Hematopoietic multipotent progenitor cell (in vitro differentiated cells): ENCODE measurements at regions not wholly inside any gene's neighbourhood (a gene's known extent, or its start where the extent isn't known, plus 50 kb on each side); places are given as distances from the start of the nearest gene placed in this dataset.

Experiments
- DNase-seq, 3 donors: peaks; one replicate each; pipeline ENCODE4 v3.0.0-alpha.2; 2011 to 2015; ENCODE audit warnings: low read depth in 2 of 3, low spot score in 2 of 3

DNA sequence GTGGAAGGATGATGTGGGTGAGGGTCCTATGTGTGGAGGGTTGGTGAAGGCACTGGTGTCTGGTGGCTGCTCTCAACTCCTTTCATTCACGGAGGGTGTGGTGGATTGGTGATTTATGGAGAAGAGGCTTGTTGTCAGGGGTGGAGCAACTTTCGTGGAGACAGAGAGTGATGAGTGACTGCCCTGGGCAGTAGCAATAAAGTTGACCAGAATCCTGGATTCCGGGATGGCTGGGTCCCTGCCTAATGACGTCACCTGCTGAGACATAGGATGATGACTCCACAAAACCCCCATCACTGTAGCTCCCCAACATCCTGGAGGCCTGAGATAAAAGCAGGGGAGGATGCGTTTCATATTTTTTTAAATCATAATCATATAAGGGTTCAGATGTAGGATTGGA lies 193.0 kb downstream of the ACKR3 start:
- DNase-seq, result no peak

DNA sequence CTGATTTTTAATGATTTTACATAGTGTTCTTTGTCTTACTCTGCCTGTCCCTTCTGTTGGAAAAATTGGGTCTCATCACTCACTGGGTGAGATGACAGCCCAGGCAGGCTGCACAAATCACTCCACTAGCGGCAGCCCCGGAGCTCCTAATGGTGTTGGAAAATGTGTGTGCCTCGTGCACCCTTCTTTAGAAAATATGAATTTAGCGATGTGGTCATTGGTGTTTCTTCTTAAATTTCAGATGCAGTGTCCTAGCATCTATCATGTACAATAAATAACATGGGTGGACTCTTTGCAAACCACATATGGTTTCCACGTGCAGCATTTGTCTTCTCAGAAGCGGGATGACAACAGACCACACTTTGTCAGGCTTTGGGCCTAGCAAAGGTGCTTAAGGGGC lies 194.2 kb downstream of the ACKR3 start:
- no peak for DNase-seq

DNA sequence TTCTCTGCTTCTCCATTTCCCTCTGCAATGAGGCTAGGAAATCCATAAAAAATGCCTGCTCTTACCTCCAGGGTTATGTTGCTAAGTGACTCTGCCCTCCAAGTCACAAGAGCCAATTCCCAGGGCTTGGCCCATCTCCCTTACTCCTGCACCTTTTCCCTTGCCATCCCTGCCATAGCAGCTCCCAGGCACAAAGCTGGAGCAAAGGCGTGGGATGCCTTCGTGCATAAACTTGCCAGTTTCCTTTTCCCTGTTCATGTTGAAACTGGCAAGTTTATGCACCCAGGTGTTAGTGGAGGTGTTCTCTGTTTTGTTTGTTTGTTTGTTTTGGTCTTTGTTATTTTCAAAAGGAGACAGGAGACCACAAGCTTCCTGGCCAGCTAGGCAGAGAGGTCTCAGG lies 195.1 kb downstream of the ACKR3 start:
- no peak for DNase-seq

DNA sequence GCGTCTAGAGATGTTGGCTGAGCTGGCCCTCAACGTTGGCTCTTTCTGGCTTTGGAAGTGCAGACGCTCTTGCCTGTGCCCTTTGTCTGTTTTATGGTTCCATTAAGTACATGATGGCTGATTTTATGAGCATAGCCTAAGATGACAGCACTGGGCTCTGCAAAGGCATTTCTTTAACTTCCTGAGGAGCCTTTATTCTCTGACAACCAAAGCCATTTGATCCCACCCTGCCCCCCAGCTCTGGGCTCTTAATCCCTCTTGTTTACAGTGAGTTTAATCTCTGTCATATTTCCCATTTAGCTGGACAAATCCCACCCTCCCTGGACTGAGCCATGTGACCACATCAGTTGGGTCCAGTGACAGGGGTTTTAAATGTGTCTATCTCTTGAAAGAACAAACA lies 195.9 kb downstream of the ACKR3 start:
- DNase-seq, result no peak

DNA sequence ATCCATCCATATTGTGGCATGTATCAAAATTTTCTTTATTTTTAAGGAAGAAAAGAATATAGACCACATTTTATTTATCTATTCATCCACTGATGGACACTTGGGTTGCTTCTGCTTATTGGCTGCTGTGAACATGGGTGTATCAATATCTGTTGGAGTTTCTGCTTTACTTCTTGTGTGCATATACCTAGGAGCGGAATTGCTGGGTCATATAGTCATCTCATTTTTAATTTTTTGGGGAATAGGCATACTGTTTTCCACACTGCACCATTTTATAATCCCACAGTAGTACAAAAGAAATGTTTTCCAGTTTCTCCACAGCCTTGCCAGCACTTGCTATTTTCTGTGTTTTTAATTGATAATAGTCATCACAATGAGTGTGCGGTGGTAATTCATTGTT lies 197.2 kb downstream of the ACKR3 start:
- no peak for DNase-seq

DNA sequence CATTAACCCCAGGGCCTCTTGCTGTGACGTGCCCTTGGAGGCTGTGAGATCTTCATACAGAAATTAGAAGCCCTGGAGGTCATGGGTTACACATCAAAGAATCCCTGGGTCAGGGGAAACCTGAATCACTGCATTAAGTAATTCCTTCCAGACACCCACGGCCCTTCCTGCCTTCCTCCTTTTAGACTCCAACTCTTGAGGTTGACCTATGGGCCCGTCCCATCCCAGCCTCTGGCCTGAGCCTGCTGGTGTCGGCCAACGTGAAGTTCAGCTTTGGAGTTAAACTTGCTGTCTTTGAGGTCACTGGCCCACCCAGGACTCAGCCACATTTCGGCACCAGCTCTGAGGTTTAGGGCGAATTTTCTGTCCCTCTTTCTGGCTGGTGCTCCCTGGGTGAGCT lies 198.3 kb downstream of the ACKR3 start:
- no peak for DNase-seq

DNA sequence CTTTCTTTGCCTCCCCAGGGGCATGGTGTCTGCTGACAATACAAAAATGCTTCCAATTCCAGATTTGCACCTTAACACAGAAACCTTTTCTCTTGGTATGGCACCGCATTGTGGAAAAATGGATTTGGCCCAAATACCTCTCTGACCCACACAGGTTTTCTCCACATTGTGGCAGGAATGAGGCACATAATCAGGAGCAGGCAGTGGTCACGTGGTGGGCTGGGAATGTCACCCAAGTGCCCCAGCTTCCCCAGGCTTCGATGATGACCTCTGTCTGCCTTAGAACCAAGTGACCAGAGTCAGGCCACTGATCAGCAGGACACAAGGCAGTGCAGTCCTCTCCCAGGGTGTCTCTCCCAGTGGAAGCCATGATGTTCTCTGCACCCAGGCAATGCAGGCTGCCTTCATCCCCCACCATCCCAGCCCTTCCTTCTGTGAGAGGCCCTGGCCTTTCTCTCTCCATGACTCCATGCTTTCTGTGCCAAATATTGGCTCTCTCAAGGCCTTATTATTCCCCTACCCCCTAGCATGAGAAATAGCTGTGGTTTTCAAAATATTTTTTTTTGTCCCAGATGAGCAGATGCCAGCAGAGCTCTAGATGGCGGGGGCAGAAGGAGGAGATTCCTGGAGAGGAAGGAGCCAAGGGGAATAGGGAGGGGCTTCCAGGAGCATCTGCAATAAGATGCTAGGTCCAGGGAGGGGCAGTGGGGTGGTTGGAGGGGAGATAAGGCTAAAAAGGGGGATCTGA lies 198.9 kb downstream of the ACKR3 start:
- DNase-seq, result no peak

DNA sequence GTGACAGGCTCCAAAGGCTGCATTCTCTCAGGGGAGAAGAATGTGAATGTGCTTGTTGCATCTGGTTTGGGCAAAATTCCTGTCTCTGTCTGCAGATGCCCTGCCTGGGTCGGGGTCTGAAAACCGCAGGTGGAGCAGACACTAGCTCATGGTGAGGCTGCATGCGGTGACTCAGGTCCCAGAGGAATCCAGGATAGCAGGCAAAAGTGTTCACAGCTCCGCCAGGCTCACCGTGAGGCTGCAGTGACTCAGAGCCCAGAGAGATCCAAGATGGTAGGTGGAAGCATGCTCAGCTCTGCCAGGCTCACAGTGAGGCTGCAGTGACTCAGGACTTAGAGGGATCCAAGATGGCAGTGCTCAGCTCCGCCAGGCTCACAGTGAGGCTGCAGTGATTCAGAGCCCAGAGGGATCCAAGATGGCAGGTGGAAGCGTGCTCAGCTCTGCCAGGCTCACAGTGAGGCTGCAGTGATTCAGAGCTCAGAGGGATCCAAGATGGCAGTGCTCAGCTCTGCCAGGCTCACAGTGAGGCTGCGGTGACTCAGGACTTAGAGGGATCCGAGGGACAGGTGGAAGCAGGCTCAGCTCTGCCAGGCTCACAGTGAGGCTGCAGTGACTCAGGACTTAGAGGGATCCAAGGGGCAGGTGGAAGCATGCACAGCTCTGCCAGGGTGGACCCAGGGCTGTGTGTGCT lies 200.5 kb downstream of the ACKR3 start:
- no peak for DNase-seq

DNA sequence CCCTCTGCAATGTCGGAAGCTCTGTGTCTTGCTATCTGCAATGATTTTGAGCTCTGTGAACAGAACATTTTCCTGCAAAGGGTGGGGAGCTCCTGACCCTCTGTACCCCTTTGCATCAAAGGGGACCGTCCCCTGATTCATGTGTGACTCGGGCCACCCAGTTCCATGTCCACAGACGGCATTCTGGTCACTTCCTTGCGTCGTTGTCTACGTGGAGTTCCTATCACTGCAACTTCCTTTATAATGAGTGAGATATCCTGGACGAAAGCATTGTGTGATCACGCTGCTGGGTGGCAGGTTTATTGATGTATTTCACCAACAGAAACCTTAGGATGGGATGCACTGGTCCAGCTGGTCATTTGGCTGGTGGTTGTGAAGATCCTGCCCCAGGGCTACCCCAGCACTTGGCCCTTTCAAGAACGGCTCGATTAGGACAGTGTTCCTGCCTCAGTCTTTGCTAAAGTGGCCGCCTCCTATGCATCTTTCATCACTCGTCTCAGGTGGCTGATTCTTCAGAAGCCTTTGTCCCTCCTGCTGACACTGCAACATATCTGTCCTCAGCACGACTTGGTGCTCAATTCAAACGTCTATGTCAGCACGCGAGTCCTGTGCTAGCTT lies 202.7 kb downstream of the ACKR3 start:
- DNase-seq, result no peak

DNA sequence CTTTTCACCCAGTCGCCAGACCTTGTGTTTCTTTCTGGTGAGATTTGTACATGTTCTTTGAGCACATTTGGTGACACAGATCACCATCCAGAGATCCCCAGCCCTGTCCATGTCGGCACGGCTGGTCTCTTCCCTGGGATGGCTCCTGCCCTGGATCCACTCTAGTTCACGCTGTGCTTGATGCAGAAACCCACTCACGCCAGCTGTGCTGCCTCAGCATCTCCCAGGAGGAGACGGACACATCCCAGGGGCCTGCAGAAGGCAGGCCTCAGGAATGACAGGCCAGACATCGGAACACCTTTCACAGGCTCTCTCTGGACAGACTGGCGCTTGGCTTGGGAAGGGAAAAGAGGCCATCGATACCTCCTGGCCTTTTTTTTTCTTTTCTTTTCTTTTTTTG lies 203.6 kb downstream of the ACKR3 start:
- DNase-seq, result no peak

DNA sequence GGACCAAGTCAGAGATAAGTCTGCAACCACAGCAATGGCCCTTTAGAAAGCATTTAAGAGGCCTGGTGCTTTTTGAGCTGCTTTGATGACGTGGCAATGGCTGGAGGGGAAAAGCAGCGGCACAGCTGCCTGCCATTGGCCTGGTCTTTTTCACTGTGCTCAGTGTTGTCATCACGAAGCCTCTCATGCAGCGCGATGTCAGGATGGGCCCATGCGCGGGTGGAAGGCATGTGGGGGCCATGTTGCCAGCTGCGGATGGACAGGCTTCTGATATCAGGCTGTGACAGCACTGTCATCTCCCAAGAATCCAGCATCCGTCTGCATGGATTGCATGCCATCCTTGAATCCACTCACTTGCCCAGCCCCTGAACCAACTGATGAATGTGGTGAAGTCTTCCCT lies 204.5 kb downstream of the ACKR3 start:
- no peak for DNase-seq

DNA sequence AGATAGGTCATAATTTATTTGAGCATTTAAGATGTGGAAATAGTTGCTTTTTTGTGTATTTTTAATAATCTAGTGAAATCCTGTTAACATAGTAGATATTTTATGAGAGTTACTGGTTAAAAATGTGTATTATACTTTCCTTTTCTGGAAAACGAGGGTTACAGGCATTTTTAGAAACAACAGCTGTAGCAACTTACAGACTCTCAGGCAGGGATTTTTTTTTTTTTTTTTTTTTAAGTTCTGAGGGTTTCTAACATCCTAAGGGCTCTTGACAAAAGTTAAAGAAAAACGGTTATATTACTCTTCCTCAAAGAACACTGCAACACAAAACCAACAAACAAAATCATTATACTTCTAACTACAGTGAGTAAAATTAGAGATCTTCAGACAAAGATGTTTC lies 205.9 kb downstream of the ACKR3 start:
- no peak for DNase-seq

DNA sequence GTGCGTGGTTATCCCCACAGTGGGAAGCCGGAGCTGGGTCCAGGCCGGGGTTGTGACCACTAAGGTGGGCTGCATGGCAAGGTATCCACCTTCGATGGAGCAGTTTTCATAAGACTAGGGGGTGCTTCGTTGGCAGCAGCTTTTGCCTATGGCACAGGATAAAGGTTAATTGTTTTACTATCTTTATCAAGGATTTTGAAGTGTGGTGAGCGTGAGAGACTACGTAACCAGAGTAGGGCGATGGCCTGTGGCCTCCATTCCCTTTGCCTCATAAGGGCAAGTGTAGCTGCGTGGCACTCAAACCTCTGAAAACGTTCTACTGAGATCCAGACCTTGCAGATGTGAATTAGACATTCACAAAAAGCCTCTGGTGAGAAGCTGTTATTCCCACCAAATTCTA lies 206.6 kb downstream of the ACKR3 start:
- no peak for DNase-seq

DNA sequence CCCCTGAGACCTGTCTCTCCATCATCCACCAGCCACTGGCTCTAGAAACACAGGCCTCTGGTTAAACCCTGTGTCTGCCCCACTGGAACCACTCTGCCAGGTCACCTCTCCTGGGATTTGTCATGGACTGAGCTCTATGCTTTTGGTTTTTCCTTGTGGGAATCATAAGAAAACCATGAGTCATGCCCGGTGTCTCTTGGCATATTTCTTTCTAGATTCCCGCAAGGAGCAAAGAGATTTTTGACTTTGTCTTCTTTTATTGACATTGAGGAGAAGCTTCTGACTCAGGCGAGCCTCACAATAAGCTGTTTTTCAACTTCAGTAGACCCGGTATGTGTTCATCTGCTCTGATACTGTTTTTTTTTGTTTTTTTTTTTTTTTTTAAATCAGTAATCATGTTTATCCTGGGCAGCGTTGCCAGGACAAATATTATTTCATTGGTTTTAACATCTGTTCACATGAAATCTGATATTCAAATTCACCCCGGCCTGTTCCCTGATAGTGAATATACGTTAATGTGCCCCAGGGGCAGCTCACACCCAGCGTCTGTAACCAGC lies 207.1 kb downstream of the ACKR3 start:
- DNase-seq, result no peak

DNA sequence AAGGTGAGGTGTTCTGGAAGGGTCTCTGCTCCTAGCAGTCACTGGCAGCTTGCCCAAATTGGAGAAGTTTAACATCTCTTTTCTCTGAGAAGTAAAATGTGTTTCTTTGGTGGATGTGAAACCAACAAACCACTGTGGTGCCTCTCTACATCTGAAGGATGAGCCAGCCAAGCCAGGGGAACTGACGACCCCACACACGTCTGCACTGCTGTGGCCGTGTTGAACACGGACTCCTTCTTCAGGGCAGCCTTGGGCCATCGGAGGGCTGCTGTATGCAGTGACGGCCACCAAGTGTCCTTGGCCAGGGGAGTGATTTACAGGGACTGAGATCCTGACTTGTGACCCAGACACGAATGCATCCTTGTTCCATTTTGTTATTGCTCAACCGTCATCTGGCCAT lies 207.8 kb downstream of the ACKR3 start:
- no peak for DNase-seq

DNA sequence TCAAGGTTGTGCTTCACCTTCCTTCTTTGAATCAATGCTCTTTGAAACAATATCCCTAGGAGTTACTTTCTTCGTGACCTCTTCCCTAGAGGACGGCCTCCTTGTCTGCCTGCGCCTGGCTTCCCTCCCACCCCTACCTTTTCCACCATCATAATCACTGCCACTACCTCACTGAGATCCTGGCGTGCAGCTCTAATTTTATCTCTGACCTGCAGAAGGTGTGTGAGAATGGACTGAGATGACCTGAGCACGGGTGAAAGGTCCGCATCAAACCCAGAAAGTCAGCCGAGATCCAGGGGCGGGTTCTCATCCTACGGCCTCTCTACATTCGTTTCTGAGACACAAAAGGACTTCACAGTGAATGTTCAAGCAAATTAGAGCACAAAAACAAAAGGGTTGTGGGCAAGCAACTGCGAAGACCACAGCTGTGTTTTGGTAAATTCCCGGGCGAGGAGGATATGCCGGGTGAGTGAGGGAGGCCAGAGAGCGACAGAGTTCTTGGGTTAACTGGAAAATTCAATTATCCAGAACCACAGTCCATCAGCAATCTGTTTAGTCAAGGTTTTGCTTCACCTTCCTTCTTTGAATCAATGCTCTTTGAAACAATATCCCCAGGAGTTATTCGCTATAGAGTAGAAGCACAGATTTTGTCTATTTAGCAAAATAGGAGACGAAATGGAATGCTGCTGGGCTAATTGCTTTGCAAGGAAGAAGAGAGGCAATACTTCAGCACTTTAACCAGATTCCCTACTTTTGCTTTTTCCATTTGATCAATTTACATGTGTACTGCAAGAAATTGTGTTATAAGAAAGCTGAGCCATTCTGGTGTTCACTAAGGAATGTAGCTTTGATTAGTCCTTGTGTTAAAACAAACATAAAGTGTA lies 212.6 kb downstream of the ACKR3 start:
- no peak for DNase-seq

DNA sequence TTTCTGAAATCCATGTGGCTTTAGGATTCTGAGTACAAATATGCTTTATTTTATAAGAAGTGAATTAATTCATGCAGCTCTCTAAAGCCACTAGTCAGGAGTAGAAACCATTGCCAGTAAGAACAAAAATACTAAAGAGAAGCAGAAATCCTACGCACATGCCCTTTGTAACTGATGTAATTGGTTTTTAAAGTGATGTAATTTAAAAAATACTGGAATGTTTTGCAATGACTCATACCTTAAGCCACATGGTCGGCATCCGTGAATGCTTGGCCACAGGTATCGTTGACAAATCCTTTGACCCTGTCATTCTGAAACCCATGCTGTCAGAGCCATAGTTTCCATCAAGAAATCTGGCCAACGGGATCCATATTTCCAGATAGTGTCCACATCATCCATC lies 213.3 kb downstream of the ACKR3 start:
- DNase-seq, result no peak

DNA sequence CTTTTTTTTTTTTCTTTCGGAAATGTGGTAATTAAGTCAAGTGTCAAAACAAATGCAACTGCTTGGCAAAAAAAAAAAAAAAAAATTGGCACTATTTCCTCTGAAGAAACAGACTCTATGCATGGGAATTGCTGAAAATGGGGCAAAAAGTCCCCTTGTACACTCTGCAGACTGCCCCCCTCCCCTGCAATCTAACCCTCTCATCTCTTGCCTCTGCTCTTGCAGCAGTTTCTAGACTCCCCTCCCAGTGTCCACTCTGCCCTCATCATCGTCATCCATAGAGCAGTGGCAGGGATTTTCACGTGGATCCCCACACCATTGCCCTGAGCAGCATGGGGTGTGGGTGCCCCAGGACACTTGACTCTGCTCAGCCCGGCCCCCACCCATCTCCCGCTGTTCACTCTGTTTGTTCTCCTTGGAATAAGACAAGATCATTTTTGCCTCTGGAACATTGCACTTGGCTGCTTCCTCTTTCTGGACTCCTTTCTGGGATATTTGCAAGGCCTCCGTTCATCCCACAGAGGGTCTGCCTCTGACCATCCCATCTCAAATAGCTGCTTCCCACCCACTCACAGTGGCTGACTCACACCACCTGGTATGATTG lies 213.9 kb downstream of the ACKR3 start:
- DNase-seq, result no peak

DNA sequence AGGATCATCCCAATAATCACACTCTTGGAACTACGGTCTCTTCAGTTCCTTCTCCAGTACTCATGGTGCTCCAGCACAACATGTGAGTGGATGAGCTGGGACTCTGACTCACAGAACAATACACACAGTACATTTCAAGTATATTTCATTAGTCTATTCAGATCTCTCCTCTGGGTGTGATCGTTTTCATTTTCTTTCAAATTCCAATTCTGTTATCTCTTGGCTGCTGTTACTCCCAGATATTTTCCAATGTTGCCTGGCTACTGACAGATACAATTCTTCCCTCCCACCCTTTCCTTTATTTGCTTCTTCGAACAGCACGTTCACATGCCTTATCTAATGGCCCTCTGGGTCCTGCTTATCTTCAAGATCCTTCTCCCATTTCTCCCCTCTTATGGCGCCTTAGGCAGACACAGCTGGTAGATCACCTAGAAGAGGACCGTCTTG lies 216.0 kb downstream of the ACKR3 start:
- DNase-seq, result no peak

DNA sequence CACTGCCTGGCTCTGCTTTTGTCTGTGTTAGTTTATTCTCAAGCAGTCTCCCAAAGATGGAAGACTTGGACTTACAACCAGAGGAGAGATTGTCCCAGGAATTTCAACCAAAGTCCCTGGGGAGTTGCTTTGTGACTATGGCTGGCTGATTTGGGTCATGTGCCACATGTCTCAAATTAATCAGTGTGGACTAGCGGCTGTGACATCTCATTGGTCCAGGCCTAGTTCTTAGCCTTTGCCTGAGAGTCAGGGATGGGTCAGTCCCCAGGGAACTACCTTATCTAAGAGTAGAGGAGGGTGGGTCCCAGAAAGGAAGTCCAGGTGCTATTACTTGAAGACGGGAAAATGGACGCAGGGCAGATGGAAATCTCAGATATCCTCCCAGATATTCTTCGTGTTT lies 217.1 kb downstream of the ACKR3 start:
- DNase-seq, result no peak
